Erythroblast (primary cell): ENCODE measurements at regions not wholly inside any gene's neighbourhood (a gene's known extent, or its start where the extent isn't known, plus 50 kb on each side); places are given as distances from the start of the nearest gene placed in this dataset.

Source experiments
- GATA1 ChIP-seq: IDR thresholded peaks from 2 replicates; pipeline ENCODE4 v1.6.1; 2011; ENCODE audit warnings: low read depth, mild to moderate bottlenecking, control low read depth, low read length, moderate library complexity
- POLR2A ChIP-seq: IDR thresholded peaks from 2 replicates; pipeline ENCODE4 v1.6.1; 2011; ENCODE audit warnings: mild to moderate bottlenecking, low read length

DNA sequence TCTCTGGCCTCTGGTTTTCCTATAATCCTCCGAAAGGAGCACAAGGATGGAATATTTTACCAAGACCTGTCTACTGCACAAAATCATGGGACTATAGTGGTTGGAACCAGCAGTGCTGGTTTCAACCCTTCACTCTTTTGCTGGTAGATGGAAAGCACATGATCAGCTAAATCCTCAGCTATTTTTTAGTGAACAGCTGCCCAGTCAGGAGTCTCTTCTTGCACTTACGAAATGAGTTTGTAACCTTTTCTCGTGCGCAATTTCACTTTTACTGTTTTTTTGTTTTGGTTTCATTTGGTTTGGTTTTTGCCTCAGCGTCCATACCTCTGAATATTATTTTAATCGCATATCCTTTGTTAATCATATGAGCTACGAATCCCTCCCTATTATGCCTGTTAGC, 418.5 kb upstream of the CPEB2 start:
- TF ChIP-seq POLR2A (no peak), GATA1 (no peak)
